GM18870 (cell line): ENCODE measurements at regions not wholly inside any gene's neighbourhood (a gene's known extent, or its start where the extent isn't known, plus 50 kb on each side); places are given as distances from the start of the nearest gene placed in this dataset.
"Not testable (repeated sequence)": the region's sequence is repeated elsewhere in the genome, so short reads cannot be mapped to it uniquely, and the experiment has no call there.

Experiments used
- ATAC-seq: cut with Tn5 transposase; IDR thresholded peaks from one replicate; pipeline ENCODE4 v1.9.1; 2021; ENCODE audit warnings: moderate library complexity; ENCODE audit not compliant: unreplicated experiment

DNA sequence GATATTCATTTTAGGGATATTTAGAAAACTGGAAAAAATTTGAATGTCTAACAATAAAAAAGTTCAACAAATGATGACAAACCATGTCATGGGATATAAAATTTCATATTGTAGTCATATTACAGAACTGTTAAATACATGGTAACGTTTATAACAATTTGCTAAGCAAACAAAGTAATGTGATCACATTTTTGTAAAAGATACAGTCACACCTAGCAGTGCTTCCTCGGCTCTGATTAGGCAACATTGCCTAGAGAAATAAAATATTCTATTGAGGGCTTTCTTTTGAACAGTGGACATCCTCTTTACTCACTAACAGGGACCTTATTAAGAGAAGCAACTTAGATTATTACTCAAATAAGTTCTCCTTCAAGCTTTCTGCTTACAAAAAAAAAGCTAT, 605.5 kb downstream of the GATA3 start:
- ATAC-seq = no peak

DNA sequence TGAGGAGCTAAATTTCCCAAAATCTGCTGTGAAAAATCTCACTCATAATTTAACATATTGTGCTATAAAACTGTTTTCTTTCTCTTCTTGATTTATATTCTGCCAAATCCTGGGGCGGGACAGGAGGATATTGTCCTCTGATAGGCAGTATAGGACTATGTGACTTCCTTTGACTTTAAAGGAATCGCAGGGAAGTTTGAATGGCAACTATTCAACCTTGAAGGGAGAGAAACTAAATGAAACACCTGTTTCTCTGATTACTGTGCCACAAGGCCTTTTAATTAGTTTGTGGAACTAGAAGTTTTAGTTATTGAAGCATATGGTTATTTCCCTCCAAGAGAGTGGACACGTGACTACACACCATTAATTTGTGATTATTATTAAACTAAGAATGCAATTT, 607.4 kb downstream of the GATA3 start:
- no peak for ATAC-seq

DNA sequence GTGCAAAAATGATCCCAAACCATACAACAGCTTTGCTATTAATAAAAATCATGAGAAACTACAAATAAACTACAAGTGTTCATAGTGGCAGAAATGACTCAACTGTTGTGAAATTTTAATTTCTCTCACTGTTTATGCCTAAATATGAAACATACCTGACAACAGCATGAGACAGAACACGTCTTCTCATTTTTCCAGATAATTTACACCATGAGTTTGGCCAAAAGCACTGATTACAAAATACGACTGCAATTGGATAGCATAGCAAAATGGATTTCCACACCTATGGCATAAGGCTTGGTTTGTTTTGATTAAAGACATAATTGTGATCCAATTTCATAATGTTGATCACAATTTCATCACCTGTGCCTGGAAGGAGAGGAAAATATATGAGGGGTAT, 608.6 kb downstream of the GATA3 start:
- no peak for ATAC-seq

DNA sequence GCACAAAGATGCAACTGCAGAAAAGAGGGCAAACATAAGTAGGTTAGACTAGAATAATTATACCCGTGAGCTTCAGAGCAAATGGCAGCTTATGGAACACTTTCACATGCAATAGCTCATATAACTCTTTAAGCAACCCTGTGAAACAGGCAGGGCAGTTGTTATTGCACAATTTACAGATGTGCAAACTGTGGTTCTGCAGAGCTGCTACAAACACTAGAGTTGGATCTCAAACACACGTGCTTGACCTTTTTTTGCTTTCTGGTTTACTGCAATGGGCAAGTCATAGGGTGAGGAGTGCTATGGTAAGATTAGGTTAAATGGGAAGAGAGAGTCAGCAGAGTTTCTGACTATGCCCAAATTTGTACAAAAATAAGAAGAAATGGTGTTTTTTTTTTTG, 610.8 kb downstream of the GATA3 start:
- ATAC-seq = no peak

DNA sequence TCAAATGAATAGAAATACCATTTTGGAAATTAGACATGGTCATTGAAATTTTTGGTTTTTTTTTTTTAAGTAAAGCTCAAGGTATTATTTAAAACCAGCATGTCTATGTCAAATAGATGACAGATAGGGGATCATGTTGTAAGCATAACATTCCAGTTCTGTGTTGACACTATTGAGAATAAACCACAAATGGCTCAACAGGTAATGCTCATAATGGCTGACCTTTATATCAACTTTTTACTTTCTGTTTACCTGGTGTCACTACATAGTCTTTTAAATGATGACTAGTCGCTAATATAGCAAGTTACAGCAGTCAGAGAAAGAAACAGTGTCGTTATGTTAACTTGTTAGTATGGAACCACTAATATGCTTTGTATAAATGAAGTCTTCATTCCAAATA, 616.0 kb downstream of the GATA3 start:
- ATAC-seq = no peak

DNA sequence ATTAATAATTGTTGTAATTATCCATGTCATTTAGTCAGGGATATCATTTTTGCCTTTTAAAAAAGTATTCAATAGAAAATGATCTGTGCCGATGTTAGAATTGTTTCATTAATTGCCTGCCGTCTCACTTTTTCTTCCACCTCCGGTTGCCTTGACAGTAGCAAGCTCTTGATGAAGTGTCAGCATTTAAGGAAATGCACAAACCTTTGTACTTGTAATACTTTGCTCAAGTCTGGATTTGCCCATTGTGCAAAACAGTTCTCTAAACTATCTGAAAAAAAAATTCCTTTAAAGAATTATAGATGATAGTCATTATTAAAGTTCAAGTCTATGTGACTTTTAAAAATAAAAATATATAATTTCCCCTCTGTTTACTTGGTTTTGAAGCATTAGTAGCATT, 619.7 kb downstream of the GATA3 start:
- ATAC-seq = no peak

DNA sequence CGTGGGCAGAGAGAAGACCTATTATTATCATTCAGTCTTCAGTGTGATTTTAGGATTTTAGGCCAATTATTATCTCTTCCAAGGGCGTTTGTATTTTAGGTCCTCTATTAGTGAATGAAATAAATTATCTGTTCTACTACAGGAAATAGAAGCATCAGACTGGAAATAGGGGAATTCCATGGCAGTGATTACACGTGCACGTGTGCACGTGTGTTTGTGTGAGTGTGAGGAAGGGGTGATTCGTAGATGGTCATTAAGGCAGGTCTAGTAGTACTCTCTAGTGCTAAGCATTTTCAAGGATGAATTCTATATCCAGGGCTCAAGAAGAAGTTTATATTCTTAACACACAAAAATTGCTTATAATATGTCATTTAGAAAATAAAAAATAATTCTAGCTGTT, 623.2 kb downstream of the GATA3 start:
- ATAC-seq = no peak

DNA sequence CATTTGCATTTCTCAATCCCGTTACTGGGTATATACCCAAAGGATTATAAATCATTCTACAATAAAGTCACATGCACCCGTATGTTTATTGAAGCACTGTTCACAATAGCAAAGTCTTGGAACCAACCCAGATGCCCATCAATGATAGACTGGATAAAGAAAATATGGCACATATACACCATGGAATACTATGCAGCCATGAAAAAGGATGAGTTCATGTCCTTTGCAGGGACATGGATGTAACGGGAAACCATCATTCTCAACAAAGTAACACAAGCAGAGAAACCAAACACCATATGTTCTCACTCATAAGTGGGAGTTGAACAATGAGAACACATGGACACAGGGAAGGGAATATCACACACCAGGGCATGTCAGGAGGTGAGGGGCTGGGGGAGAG, 630.4 kb downstream of the GATA3 start:
- not testable (repeated sequence) for ATAC-seq

DNA sequence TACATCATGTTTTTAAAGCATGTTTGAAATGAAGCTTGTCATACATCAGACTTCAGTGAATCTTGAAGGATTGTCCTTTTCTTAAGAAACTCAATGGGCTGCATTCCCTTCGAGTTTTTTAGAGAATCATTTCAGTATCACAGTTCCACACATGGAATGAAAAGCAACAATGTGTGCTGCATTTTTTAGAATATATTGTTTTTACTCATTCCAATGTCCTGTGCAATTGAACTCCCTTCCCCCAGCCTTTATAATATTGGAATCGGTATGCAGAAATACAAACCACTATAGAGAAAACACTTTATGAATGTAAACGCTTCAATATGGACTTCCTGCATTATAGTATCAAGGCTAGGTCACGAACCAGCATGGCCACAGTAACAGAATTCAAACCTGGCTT, 634.4 kb downstream of the GATA3 start:
- no peak for ATAC-seq

DNA sequence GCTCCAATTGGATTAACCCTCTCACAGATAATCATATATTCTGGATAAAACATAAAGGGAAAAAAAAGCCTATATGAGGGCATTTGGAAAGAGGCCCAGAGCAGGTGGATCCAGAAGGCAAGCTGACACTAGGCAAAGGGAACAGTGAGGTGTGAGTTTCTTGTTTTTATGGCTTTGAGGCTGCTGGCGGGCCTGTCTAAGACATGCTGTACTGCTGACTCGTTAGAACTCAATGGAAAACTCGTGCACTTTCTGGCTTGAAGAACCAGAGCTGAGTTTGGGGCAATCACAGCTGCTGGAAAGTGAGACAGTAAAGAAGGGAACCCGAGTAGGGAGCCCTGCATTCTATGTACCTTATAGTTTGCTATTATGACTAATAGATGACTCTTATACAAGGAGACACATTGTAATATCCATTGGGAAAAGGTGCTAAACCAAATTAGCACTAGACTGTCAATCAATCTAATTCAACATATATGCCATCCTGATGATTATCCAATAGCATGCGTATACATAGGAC, 637.1 kb downstream of the GATA3 start:
- ATAC-seq = no peak

DNA sequence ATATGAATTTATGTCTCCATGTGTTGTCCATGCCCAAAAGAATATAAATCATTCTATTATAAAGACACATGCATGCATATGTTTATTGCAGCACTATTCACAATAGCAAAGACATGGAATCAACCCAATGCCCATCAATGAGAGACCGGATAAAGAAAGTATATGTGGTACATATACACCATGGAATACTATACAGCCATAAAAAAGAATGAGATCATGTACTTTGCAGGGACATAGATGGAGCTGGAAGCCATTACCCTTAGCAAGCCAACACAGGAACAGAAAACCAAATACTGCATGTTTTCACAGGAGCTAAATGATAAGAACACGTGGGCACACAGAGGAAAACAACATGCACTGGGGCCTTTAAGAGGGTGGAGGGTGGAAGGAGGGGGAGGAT, 639.1 kb downstream of the GATA3 start:
- not testable (repeated sequence) for ATAC-seq

DNA sequence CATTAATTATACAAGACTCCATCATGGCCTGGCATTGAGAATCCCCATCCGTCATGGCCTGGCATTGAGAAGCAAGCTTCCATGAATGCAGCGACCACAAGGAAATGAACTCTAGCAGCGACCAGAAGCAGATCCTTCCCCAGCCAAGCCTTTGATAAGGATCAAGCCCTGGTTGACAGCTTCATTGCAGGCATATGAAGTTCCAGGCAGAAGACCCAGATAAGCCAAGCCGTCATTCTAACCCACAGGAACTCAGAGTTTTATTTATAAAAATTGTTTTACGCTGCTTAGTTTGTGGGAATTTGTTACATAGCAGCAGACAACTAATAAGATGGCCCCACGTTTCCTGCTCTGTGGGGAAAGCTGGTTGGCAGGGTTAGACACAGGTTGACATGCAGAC, 642.3 kb downstream of the GATA3 start:
- ATAC-seq = no peak

DNA sequence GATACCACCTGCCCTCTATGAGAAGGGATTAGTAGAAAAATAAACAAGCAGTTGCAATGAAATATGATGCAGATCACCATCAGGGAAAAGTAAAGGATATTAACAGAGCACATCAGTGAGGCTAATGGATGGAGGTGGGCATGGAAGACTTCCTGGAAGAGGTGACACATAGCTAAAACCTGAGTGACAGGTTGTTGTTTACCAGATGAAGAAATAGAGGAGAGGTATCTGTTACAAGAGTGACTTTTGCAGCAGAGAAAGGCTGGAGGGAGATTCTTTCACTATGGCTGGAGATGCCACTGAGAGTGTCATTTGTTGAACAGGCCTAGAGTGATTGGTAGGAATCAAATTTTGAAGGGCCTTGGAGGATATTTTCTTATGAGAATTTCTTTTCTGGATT, 646.2 kb downstream of the GATA3 start:
- no peak for ATAC-seq

DNA sequence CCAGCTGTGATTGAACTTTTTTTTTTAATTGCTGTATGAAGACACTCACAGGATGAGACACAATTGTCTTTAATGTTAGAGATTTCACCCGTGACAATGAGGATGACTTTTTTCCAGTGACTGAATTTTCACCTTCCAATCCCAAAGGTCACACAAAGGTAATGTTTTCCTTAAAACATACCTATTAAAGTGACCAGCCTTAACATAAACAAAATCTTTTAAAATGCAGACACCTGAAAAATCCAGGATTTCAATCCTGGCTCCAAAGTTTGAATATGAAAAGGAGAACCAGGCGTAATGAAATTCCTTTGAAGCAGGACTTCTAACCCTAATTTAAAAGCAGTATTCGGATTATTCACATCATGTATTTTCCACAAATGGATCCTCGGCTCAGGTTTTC, 647.7 kb downstream of the GATA3 start:
- no peak for ATAC-seq

DNA sequence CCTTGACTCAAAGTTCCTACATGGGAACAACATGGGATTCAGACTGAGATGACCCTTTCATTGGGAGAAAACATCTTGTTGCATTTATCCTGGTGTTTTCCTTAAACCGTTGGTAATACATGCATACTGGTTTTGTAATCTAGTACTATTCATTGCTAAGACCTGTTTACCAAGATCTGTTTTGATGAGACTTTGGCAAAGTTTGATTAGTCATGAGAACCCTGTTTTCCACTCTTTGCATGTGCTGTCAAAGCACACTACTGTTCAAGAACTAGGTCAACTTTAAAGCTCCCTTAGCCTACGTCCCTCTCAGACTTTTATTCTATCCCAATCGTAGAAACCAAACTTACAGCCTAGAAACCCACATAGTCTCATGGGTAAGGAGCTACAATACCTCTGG, 650.9 kb downstream of the GATA3 start:
- no peak for ATAC-seq

DNA sequence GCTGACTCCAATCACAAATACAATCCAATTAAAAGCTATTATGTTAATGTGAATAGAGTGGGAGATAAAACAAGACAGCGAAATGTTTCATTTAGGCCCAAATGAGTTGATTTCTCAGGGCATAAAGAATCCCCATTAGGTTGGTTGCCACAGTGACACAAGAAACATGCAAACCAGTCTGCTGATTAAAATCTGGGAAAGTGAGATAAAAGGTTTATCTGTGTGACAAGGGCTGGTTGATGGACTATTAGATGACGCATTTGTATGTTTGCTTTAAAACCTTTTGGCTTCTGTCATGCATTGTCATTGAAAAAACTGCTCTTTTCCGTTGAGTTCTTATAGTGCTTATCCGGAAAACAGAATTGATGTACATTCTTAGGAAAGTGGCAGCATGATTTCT, 658.2 kb downstream of the GATA3 start:
- no peak for ATAC-seq

DNA sequence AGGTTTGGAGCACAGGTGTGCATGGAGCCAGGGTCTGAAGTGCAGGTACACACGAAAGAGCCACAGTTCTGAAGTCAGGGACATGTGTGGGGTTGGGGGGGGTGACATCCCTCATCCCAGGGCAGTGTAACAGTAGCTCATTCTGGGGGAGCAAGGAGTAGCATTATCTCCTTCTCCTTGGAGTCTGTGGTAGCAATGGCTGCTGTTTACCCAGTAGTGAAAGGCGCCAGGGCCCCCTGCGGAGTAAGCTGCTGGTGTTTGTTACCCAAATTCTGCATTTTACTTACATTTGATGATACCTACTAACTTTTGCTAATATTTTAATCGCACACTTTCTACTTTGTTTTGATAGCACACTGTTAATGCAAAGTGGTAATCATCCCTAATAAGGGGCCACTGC, 665.5 kb downstream of the GATA3 start:
- ATAC-seq = no peak

DNA sequence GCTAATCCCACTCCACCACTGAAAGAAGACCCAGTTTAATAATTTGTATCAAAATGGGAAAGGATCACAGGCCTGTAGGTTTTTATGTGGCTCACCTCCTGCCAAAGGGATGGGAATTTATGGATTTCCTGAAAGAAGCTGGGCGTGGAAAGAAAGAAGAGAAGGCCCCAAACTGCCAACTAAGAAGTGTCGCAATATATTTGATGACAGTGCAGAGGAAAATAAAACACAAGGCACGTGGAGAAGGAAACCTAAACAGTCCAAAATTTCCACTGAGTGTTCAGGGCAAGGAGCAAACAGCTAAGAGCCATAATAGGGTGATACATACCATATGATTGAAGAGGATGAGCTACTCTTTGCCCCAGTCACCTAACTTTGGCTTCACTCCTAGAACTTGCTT, 667.2 kb downstream of the GATA3 start:
- ATAC-seq = no peak

DNA sequence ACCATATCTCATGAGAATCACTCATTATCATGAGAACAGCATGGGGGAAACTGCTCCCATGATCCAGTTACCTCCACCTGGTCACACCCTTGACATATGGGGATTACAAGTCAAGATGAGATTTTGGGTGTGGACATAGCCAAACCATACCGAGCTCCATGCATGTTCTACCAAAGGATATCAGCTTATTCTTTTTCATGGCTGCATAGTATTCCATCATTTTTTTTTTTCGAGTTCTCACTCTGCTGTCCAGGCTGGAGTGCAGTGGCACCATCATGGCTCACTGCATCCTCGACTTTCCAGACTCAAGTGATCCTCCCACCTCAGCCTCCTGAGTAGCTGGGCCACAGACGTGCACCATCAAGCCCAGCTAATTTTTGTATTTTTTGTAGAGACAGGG, 668.3 kb downstream of the GATA3 start:
- ATAC-seq = no peak

DNA sequence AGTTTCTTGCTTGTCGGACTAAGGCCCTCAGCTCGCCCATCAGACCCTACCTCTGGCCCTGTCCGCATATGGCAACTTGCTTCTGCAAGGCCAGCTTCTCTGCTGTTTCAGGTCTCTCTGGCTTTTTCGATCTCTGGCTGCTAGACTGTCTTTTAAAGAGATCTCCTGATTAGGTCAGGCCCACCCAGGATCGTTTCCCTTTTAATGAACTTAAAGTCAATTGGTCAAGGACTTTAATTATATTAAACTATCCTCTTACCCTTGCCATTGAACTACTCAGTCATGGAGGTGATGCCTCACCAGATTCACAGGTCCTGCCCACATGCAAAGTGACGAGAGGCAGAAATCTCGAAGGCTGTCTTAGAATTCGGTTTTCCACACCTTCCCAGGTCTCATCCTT, 670.9 kb downstream of the GATA3 start:
- ATAC-seq = no peak

DNA sequence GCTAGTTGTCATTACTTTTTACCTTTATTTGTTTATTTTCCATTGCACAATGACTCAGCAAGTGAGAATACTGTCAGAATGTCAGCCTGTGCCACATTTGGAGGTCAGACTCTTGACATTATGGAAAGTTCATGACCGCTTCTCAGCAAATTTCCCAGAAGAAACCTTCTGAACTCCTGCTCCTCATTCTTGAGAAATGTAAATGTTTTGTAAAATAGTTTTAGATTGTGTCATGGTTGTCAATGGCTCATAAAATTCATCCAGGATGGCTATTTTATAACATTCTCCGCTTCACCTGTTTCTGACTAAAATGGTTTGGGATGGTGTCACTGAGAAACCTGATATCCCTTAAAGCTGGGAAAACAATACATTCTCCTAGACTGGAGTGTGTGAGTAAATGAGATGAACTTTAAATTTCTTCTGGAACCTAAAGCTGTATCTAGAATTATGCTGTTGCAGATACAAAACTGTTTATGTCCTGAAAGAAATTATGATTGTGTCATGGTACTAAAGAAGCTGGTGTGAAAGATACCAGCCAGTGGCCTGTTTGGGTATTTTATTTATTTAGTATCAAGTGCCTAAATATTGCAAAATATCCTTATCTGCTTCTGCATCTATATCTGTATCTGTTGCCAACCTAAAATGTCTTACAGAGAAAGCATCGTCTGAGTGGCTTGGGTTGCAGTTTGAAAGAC, 671.7 kb downstream of the GATA3 start:
- no peak for ATAC-seq

DNA sequence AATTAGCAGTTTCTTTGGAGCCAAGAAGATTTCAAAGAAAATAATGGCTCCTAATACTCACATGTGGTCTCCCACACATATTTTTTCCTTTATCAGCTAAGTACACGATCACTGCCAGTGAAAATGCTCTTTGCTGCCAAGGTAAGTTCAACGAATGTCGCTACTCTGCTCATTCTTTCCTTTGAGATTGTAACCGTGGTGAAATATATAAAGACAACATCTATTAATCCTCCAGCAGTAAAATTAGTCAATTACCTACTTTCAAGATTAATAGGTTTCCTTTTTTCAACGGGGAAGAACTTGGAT, 672.2 kb downstream of the GATA3 start:
- ATAC-seq = no peak
